IMR-90 (cell line): ENCODE measurements at regions not wholly inside any gene's neighbourhood (a gene's known extent, or its start where the extent isn't known, plus 50 kb on each side); places are given as distances from the start of the nearest gene placed in this dataset.

Source experiments
- ATAC-seq: fragments of 200-7000 bp; cut with Tn5 transposase; 2 replicates; pipeline ENCODE4 v1.9.1; 2020; ENCODE audit warnings: low read depth, mild to moderate bottlenecking, moderate library complexity
- BruUV-seq: library from RNA; stranded (reverse); fragments of 400-500 nt; replicated peaks from 2 replicates; lab custom pipeline; 2021; lab: Mats Ljungman, UMichigan
- CTCF ChIA-PET: fragments of 300-600 bp; formaldehyde crosslinking; extraction: SDS; loops from one replicate; lab custom pipeline; 2021; ENCODE audit warnings: antibody characterized with exemption; lab: Yijun Ruan, JAX
- POLR2A ChIA-PET: fragments of 300-600 bp; sonication (Branson Sonifier 250); formaldehyde crosslinking; loops from one replicate; lab custom pipeline; 2022; ENCODE audit warnings: antibody characterized with exemption; ENCODE audit not compliant: unreplicated experiment; lab: Charles Lee
- DNase-seq: peaks from one replicate; pipeline ENCODE4 v3.0.0; 2013
- H2AFZ ChIP-seq: replicated peaks from 2 replicates; pipeline ENCODE3; 2013; ENCODE audit warnings: low read length, mild to moderate bottlenecking; ENCODE audit not compliant: poor library complexity
- H2AK5ac ChIP-seq: 2 replicates; pipeline ENCODE4 v1.6.1; 2013; ENCODE audit warnings: low read depth, low read length, inconsistent platforms
- H2AK9ac ChIP-seq: replicated peaks from 2 replicates; pipeline ENCODE3; 2013; ENCODE audit warnings: mild to moderate bottlenecking, low read depth, low read length, moderate library complexity; ENCODE audit not compliant: poor library complexity
- H2BK120ac ChIP-seq: 2 replicates; pipeline ENCODE4 v1.6.1; 2013; ENCODE audit warnings: low read depth, low read length, inconsistent platforms
- H2BK15ac ChIP-seq: 3 replicates; pipeline ENCODE4 v1.6.1; 2013; ENCODE audit warnings: low read depth, low read length, inconsistent platforms
- H2BK20ac ChIP-seq: 2 replicates; pipeline ENCODE4 v1.6.1; 2013; ENCODE audit warnings: low read depth, mild to moderate bottlenecking, inconsistent platforms, low read length, moderate library complexity
- H2BK5ac ChIP-seq: 2 replicates; pipeline ENCODE4 v1.6.1; 2013; ENCODE audit warnings: mild to moderate bottlenecking, low read depth, low read length, inconsistent platforms; ENCODE audit not compliant: poor library complexity, severe bottlenecking
- H3K14ac ChIP-seq: replicated peaks from 2 replicates; pipeline ENCODE4 v1.6.1; 2013; ENCODE audit warnings: low read depth, low read length, inconsistent platforms
- H3K18ac ChIP-seq: 2 replicates; pipeline ENCODE4 v1.6.1; 2013; ENCODE audit warnings: low read depth, low read length, control low read depth
- H3K23ac ChIP-seq: 2 replicates; pipeline ENCODE4 v1.6.1; 2013; ENCODE audit warnings: low read depth, low read length, inconsistent platforms
- H3K27ac ChIP-seq: 2 replicates; pipeline ENCODE4 v1.5.1; 2013; ENCODE audit warnings: mild to moderate bottlenecking, control low read depth, low read length; ENCODE audit not compliant: insufficient read depth
- H3K27me3 ChIP-seq: 2 replicates; pipeline ENCODE4 v1.6.1; 2013; ENCODE audit warnings: low read length; ENCODE audit not compliant: control insufficient read depth, insufficient read depth
- H3K36me3 ChIP-seq: 2 replicates; pipeline ENCODE4 v1.6.1; 2013; ENCODE audit warnings: low read length, mixed read lengths; ENCODE audit not compliant: control insufficient read depth, insufficient read depth
- H3K4ac ChIP-seq: 2 replicates; pipeline ENCODE4 v1.6.1; 2013; ENCODE audit warnings: low read depth, low read length, inconsistent platforms
- H3K4me1 ChIP-seq: 2 replicates; pipeline ENCODE4 v1.6.1; 2013; ENCODE audit warnings: low read length, mixed read lengths; ENCODE audit not compliant: control insufficient read depth, insufficient read depth
- H3K4me2 ChIP-seq: 2 replicates; pipeline ENCODE4 v1.6.1; 2013; ENCODE audit warnings: low read depth, mild to moderate bottlenecking, control low read depth, low read length, moderate library complexity
- H3K4me3 ChIP-seq: 2 replicates; pipeline ENCODE4 v1.5.1; 2013; ENCODE audit warnings: low read depth, mild to moderate bottlenecking, control low read depth, low read length, moderate library complexity; ENCODE audit not compliant: insufficient read depth
- H3K56ac ChIP-seq: 2 replicates; pipeline ENCODE4 v1.6.1; 2013; ENCODE audit warnings: low read length, inconsistent platforms; ENCODE audit not compliant: insufficient read depth; ENCODE audit errors: extremely low read depth
- H3K79me1 ChIP-seq, 2 experiments: 2 replicates each; pipeline ENCODE4 v1.6.1; 2013; ENCODE audit warnings: low read length in 2 of 2, inconsistent platforms in 1 of 2, low read depth in 1 of 2
- H3K9ac ChIP-seq: 2 replicates; pipeline ENCODE4 v1.6.1; 2013; ENCODE audit warnings: low read depth, low read length, control low read depth
- H3K9me1 ChIP-seq: 2 replicates; pipeline ENCODE4 v1.6.1; 2013; ENCODE audit warnings: low read length, inconsistent platforms; ENCODE audit not compliant: insufficient read depth
- H3K9me3 ChIP-seq: 2 replicates; pipeline ENCODE4 v1.6.1; 2013; ENCODE audit warnings: low read length; ENCODE audit not compliant: control insufficient read depth, insufficient read depth
- H4K20me1 ChIP-seq: 2 replicates; pipeline ENCODE4 v1.6.1; 2013; ENCODE audit warnings: low read length, inconsistent platforms; ENCODE audit not compliant: insufficient read depth
- H4K5ac ChIP-seq: 2 replicates; pipeline ENCODE4 v1.6.1; 2013; ENCODE audit warnings: mild to moderate bottlenecking, low read depth, low read length, control low read depth
- H4K8ac ChIP-seq, 2 experiments: 2 replicates each; pipeline ENCODE4 v1.6.1; 2013; ENCODE audit warnings: low read depth in 2 of 2, low read length in 2 of 2, control low read depth in 1 of 2, inconsistent platforms in 1 of 2
- H4K91ac ChIP-seq: 2 replicates; pipeline ENCODE4 v1.6.1; 2013; ENCODE audit warnings: low read depth, low read length, inconsistent platforms; ENCODE audit not compliant: insufficient read depth
- CEBPB ChIP-seq: IDR thresholded peaks from 2 replicates; pipeline ENCODE4 v1.6.1; 2012; ENCODE audit warnings: low read depth, low read length, improper control_type of control experiment
- ELK1 ChIP-seq: fragments of 150-350 bp; IDR thresholded peaks from 2 replicates; pipeline ENCODE4 v1.6.1; 2016; ENCODE audit warnings: low read depth, mild to moderate bottlenecking, low read length, moderate library complexity, borderline replicate concordance
- FOS ChIP-seq: fragments of 150-350 bp; IDR thresholded peaks from 2 replicates; pipeline ENCODE4 v1.6.1; 2016; ENCODE audit warnings: low read depth, low read length
- MXI1 ChIP-seq: IDR thresholded peaks from 2 replicates; pipeline ENCODE4 v1.6.1; 2012; ENCODE audit warnings: low read depth, mild to moderate bottlenecking, low read length, moderate library complexity, borderline replicate concordance
- NFE2L2 ChIP-seq: fragments of 150-350 bp; IDR thresholded peaks from 2 replicates; pipeline ENCODE4 v1.6.1; 2016; ENCODE audit warnings: low read depth, mild to moderate bottlenecking, low read length
- POLR2A ChIP-seq: IDR thresholded peaks from 2 replicates; pipeline ENCODE4 v1.6.1; 2012; ENCODE audit warnings: mild to moderate bottlenecking, low read depth, low read length
- RAD21 ChIP-seq: IDR thresholded peaks from 2 replicates; pipeline ENCODE4 v1.6.1; 2012; ENCODE audit warnings: low read length, improper control_type of control experiment
- RCOR1 ChIP-seq: IDR thresholded peaks from 2 replicates; pipeline ENCODE4 v1.6.1; 2012; ENCODE audit warnings: mild to moderate bottlenecking, low read length, improper control_type of control experiment; ENCODE audit not compliant: insufficient replicate concordance
- SMC3 ChIP-seq: fragments of 150-350 bp; IDR thresholded peaks from 2 replicates; pipeline ENCODE4 v1.6.1; 2016; ENCODE audit warnings: low read depth, mild to moderate bottlenecking, antibody characterized with exemption, low read length, moderate library complexity
- USF2 ChIP-seq: fragments of 150-350 bp; IDR thresholded peaks from 2 replicates; pipeline ENCODE4 v1.6.1; 2017; ENCODE audit warnings: mild to moderate bottlenecking, antibody characterized with exemption, low read length, low read depth
- WGBS, 2 experiments: methylation state at CpG; one replicate each; pipeline versions ENCODE4 v1.1.5 to v1.1.7; 2013; ENCODE audit warnings: missing lambda C conversion rate in 2 of 2; ENCODE audit not compliant: insufficient read length in 1 of 2; ENCODE audit errors: extremely low coverage in 2 of 2; 5-methylcytosine and 5-hydroxymethylcytosine counted together
- dilution Hi-C: fragments of 300-500 bp; cut with HindIII; formaldehyde crosslinking; loops from one replicate; pipeline ENCODE4 v1.14.3; 2018; ENCODE audit warnings: low sequenced_read_pairs; ENCODE audit not compliant: unreplicated experiment
- in situ Hi-C: fragments of 300-500 bp; cut with MboI; formaldehyde crosslinking; loops from 3 replicates; pipeline ENCODE4 v1.14.3; 2019; ENCODE audit warnings: low sequenced_read_pairs, inconsistent platforms, mixed read lengths
- intact Hi-C: fragments of 100-400 bp; cut with micrococcal nuclease; formaldehyde crosslinking; loops from 2 replicates; pipeline ENCODE4 v1.10.0; 2022

- H2AFZ ChIP-seq, result no peak overlapping the region
- TF ChIP-seq SMC3 (no peak), NFE2L2 (no peak), FOS (no peak), RAD21 (no peak), ELK1 (no peak), MXI1 (no peak), USF2 (no peak), CEBPB (no peak), POLR2A (no peak), RCOR1 (no peak)
- H3K4me1 ChIP-seq, result peaks cover 7% of the 10 kb centered on the region; the same call in 1 of the 2 replicates
- no peak overlapping the region for H2BK20ac ChIP-seq
- ChIA-PET CTCF (no interaction called here), POLR2A (no interaction called here)
- no peak overlapping the region for H4K91ac ChIP-seq
- no peak overlapping the region for H3K4me2 ChIP-seq
- intact Hi-C loops, result loop anchor here (5.0 kb wide), 1 partner anchor 124 kb away; no protein-coding TSS in a partner anchor
- H4K20me1 ChIP-seq, result no peaks in the 10 kb centered on the region
- H3K23ac ChIP-seq, result no peak overlapping the region
- H4K8ac ChIP-seq, result no peak overlapping the region
- H2AK5ac ChIP-seq, result no peak overlapping the region
- H3K9ac ChIP-seq, result no peak overlapping the region
- no peak overlapping the region for H3K4ac ChIP-seq
- no peak overlapping the region for H2BK5ac ChIP-seq
- no peak overlapping the region for H3K18ac ChIP-seq
- no peaks in the 10 kb centered on the region for H3K36me3 ChIP-seq
- in situ Hi-C loops, result no loop called here
- no peak overlapping the region for H2AK9ac ChIP-seq
- peaks cover 22% of the 10 kb centered on the region for H3K27me3 ChIP-seq
- dilution Hi-C loops, result no loop called here
- H2BK120ac ChIP-seq, result no peak overlapping the region
- no peak for ATAC-seq
- H3K56ac ChIP-seq, result no peak overlapping the region
- H4K5ac ChIP-seq, result no peak overlapping the region
- no TSS peak for BruUV-seq
- no peaks in the 10 kb centered on the region for H3K9me1 ChIP-seq
- H3K79me1 ChIP-seq, result no peaks in the 10 kb centered on the region
- H3K27ac ChIP-seq, result no peak overlapping the region
- no peak for DNase-seq
- no peak overlapping the region for H3K4me3 ChIP-seq
- H3K9me3 ChIP-seq, result peaks cover 2% of the 10 kb centered on the region; the same call in 1 of the 2 replicates
- WGBS, 2 experiments, result no CpG with 5 or more reads among the region's 3 CpGs
- H2BK15ac ChIP-seq, result no peak overlapping the region
- H3K14ac ChIP-seq, result no peak overlapping the region
These were observed 242.7 kb downstream of the MYLK4 start for GRCh38 chr6:2508071-2508470.
